ENCODE measurements at regions not wholly inside any gene's neighbourhood (a gene's known extent, or its start where the extent isn't known, plus 50 kb on each side); places are given as distances from the start of the nearest gene placed in this dataset.

GRCh38 chr14:53553221-53553620, 400.1 kb upstream of the DDHD1 start:
- Histone ChIP-seq H3K4me1 (no peaks in the 10 kb centered on the region), H3K4me3 (no peak overlapping the region), H3K9me3 (replicated peaks) (no peaks in the 10 kb centered on the region), H3K27me3 (ENCODE audit: low read depth) (no peaks in the 10 kb centered on the region), H3K27ac (replicated peaks) (no peak overlapping the region), H3K36me3 (no peaks in the 10 kb centered on the region)
- intact Hi-C loops (cut with micrococcal nuclease): no loop called here
- no peak for DNase-seq
- TF ChIP-seq CTCF (IDR thresholded peaks at IDR 0.05; ENCODE audit: borderline replicate concordance): no peak

DNA sequence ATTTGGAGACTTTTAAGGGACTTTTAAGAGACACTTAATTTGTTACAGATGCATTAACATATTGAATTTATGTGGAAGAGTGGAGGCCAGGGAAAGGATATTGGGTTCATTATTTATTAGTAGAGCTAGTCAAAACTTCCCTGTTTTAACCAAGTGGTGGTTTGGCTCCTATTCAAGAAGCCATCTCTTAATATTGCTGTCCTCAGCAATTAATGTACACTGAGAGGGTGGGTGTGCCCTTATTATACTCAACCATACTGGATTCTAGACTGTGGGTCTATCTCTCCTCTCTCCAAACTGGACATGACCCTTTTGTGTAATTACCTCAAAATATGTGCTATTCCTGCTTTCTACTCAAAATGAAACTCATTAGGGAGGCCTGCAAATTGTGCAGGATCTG, 398.7 kb upstream of the DDHD1 start:
- H3K4me3 ChIP-seq: no peak overlapping the region

DNA sequence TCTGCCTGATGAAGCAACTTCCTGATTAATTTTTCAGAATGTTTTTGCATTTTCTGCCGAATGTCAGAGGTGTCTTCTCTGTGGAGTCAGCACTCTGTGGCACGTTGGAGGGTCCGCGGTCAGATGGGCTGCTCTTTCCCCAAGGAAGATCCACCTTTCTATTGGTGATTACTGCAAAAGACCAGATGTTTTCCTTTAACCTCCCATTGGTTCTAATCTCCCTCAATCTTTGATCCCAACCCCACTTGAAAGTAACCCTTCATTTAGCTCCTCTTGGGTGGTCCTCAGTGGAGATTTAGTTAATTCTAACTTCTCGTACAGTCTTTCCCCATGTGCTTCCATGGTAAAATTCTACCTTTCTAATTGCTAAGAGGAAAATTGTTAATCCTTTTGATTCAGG, 397.7 kb upstream of the DDHD1 start:
- no peaks in the 10 kb centered on the region for H3K27me3 ChIP-seq (ENCODE audit: low read depth)
- intact Hi-C loops (cut with micrococcal nuclease): no loop called here
- no peak for DNase-seq
- H3K4me3 ChIP-seq: no peak overlapping the region
- no peaks in the 10 kb centered on the region for H3K4me1 ChIP-seq
- no peak for TF ChIP-seq CTCF (IDR thresholded peaks at IDR 0.05; ENCODE audit: borderline replicate concordance)
- no peaks in the 10 kb centered on the region for H3K9me3 ChIP-seq (replicated peaks)
- no peak overlapping the region for H3K27ac ChIP-seq (replicated peaks)
- H3K36me3 ChIP-seq: no peaks in the 10 kb centered on the region

More for the DNA sequence above, 398.7 kb upstream of the DDHD1 start:
- no peaks in the 10 kb centered on the region for H3K36me3 ChIP-seq
- H3K9me3 ChIP-seq (replicated peaks): no peaks in the 10 kb centered on the region
- no peaks in the 10 kb centered on the region for H3K27me3 ChIP-seq (ENCODE audit: low read depth)
- TF ChIP-seq CTCF (IDR thresholded peaks at IDR 0.05; ENCODE audit: borderline replicate concordance): no peak
- intact Hi-C loops (cut with micrococcal nuclease): no loop called here
- no peaks in the 10 kb centered on the region for H3K4me1 ChIP-seq
- no peak overlapping the region for H3K27ac ChIP-seq (replicated peaks)
- DNase-seq: no peak

- Histone ChIP-seq H3K4me1 (no peaks in the 10 kb centered on the region), H3K27me3 (ENCODE audit: low read depth) (no peaks in the 10 kb centered on the region), H3K27ac (replicated peaks) (no peak overlapping the region), H3K9me3 (replicated peaks) (no peaks in the 10 kb centered on the region), H3K36me3 (no peaks in the 10 kb centered on the region), H3K4me3 (no peak overlapping the region)
- no peak for TF ChIP-seq CTCF (IDR thresholded peaks at IDR 0.05; ENCODE audit: borderline replicate concordance)
- intact Hi-C loops (cut with micrococcal nuclease): no loop called here
- DNase-seq: no peak
Observed at GRCh38 chr14:53549956-53550355, 396.8 kb upstream of the DDHD1 start.

- Histone ChIP-seq H3K9me3 (replicated peaks) (no peaks in the 10 kb centered on the region), H3K4me3 (no peak overlapping the region), H3K27me3 (ENCODE audit: low read depth) (no peaks in the 10 kb centered on the region), H3K4me1 (peaks cover 7% of the 10 kb centered on the region), H3K27ac (replicated peaks) (no peak overlapping the region), H3K36me3 (no peaks in the 10 kb centered on the region)
- intact Hi-C loops (cut with micrococcal nuclease): no loop called here
- no peak for DNase-seq
- no peak for TF ChIP-seq CTCF (IDR thresholded peaks at IDR 0.05; ENCODE audit: borderline replicate concordance)
Observed at GRCh38 chr14:53547593-53547992, 394.5 kb upstream of the DDHD1 start.

GRCh38 chr14:53545217-53545616, 392.1 kb upstream of the DDHD1 start:
- intact Hi-C loops (cut with micrococcal nuclease): no loop called here
- Histone ChIP-seq H3K27ac (replicated peaks) (no peak overlapping the region), H3K4me3 (no peak overlapping the region), H3K9me3 (replicated peaks) (no peaks in the 10 kb centered on the region), H3K4me1 (peaks cover 10% of the 10 kb centered on the region), H3K27me3 (ENCODE audit: low read depth) (no peaks in the 10 kb centered on the region), H3K36me3 (no peaks in the 10 kb centered on the region)
- no peak for TF ChIP-seq CTCF (IDR thresholded peaks at IDR 0.05; ENCODE audit: borderline replicate concordance)
- no peak for DNase-seq

Measured in left ventricle myocardium inferior (tissue), 1 donor.